Stimulated activated CD4-positive, alpha-beta T cell treated with anti-CD3 and anti-CD28 coated beads, Interleukin-4, amount 100 ng/mL, for 24 hours (primary cell): ENCODE measurements at regions not wholly inside any gene's neighbourhood (a gene's known extent, or its start where the extent isn't known, plus 50 kb on each side); places are given as distances from the start of the nearest gene placed in this dataset.
"Not testable (repeated sequence)": the region's sequence is repeated elsewhere in the genome, so short reads cannot be mapped to it uniquely, and the experiment has no call there.

Source experiments
- DNase-seq: peaks from one replicate; pipeline ENCODE4 v3.0.0-alpha.2; 2020

GRCh38 chr5:164317676-164318075 is 812.3 kb downstream of the MAT2B start:
- DNase-seq: no peak

GRCh38 chr5:164319161-164319560 is 813.7 kb downstream of the MAT2B start:
- DNase-seq: no peak

GRCh38 chr5:164324239-164324638 is 818.8 kb downstream of the MAT2B start:
- no peak for DNase-seq

- no peak for DNase-seq
These were observed 820.8 kb downstream of the MAT2B start for GRCh38 chr5:164326219-164326618.

- DNase-seq: not testable (repeated sequence)
These were observed 821.7 kb downstream of the MAT2B start for GRCh38 chr5:164327166-164327565.

- DNase-seq: no peak
These were observed 827.2 kb downstream of the MAT2B start for GRCh38 chr5:164332349-164333196.

GRCh38 chr5:164335837-164336236 is 830.4 kb downstream of the MAT2B start:
- no peak for DNase-seq

GRCh38 chr5:164336276-164336675 is 830.9 kb downstream of the MAT2B start:
- no peak for DNase-seq

GRCh38 chr5:164336906-164337305 is 831.5 kb downstream of the MAT2B start:
- no peak for DNase-seq

- DNase-seq: no peak
These were observed 835.7 kb downstream of the MAT2B start for GRCh38 chr5:164341056-164341619.

- DNase-seq: no peak
These were observed 839.9 kb downstream of the MAT2B start for GRCh38 chr5:164345173-164345849.

- DNase-seq: no peak
These were observed 840.4 kb downstream of the MAT2B start for GRCh38 chr5:164345853-164346252.

GRCh38 chr5:164346785-164347630 is 841.6 kb downstream of the MAT2B start:
- no peak for DNase-seq

GRCh38 chr5:164350236-164350635 is 844.8 kb downstream of the MAT2B start:
- DNase-seq: no peak

- DNase-seq: no peak
These were observed 845.9 kb downstream of the MAT2B start for GRCh38 chr5:164351245-164351834.

- no peak for DNase-seq
These were observed 847.3 kb downstream of the MAT2B start for GRCh38 chr5:164352695-164353094.

- no peak for DNase-seq
These were observed 847.7 kb downstream of the MAT2B start for GRCh38 chr5:164353155-164353554.

- DNase-seq: no peak
These were observed 848.8 kb downstream of the MAT2B start for GRCh38 chr5:164354139-164354751.

GRCh38 chr5:164355267-164355830 is 849.9 kb downstream of the MAT2B start:
- DNase-seq: no peak

GRCh38 chr5:164356790-164357189 is 851.4 kb downstream of the MAT2B start:
- no peak for DNase-seq

- DNase-seq: no peak
These were observed 852.1 kb downstream of the MAT2B start for GRCh38 chr5:164357395-164358033.
